Ascending aorta (tissue), 2 donors: ENCODE measurements at regions not wholly inside any gene's neighbourhood (a gene's known extent, or its start where the extent isn't known, plus 50 kb on each side); places are given as distances from the start of the nearest gene placed in this dataset.

Experiments used
- DNase-seq, 2 donors: peaks; one replicate each; pipeline ENCODE4 v3.0.0-alpha.2; 2019; ENCODE audit warnings: low spot score in 2 of 2
- H3K27ac ChIP-seq, 2 donors: fragments of 200-600 bp; sonication (generic); one replicate each; pipeline ENCODE4 v1.5.1; 2016 to 2017; ENCODE audit warnings: mild to moderate bottlenecking in 1 of 2
- H3K27me3 ChIP-seq: fragments of 200-600 bp; sonication (generic); one replicate; pipeline ENCODE4 v1.5.1; 2017
- H3K36me3 ChIP-seq, 2 donors: fragments of 200-600 bp; sonication (generic); one replicate each; pipeline ENCODE4 v1.5.1; 2016
- H3K4me1 ChIP-seq, 2 donors: fragments of 200-600 bp; sonication (generic); one replicate each; pipeline ENCODE4 v1.5.1; 2016 to 2017; ENCODE audit warnings: mild to moderate bottlenecking in 1 of 2
- H3K4me3 ChIP-seq, 2 donors: fragments of 200-600 bp; sonication (generic); one replicate each; pipeline ENCODE4 v1.5.1; 2016 to 2017; ENCODE audit warnings: mild to moderate bottlenecking in 1 of 2
- H3K9me3 ChIP-seq, 2 donors: fragments of 200-600 bp; sonication (generic); one replicate each; pipeline ENCODE4 v1.5.1; 2016
- CTCF ChIP-seq, 3 experiments: fragments of 200-600 bp in 2 of 3; fragments of 450-650 bp in 1 of 3; sonication (generic) in 2 of 3; IDR thresholded peaks; one replicate each; pipeline ENCODE4 v1.5.1; 2016 to 2019; ENCODE audit warnings: antibody characterized with exemption in 3 of 3, mild to moderate bottlenecking in 1 of 3, moderate library complexity in 1 of 3
- intact Hi-C: fragments of 100-400 bp; cut with DNase I; formaldehyde crosslinking; loops from one replicate; pipeline ENCODE4 v1.15.1; 2023

- DNase-seq = no peak
- H3K4me3 ChIP-seq = no peak overlapping the region
- no peak for TF ChIP-seq CTCF (IDR thresholded peaks at IDR 0.05)
- no peaks in the 10 kb centered on the region for H3K4me1 ChIP-seq
- H3K27ac ChIP-seq = no peak overlapping the region
- H3K36me3 ChIP-seq = no peaks in the 10 kb centered on the region
- intact Hi-C loops = no loop called here
- H3K9me3 ChIP-seq = no peaks in the 10 kb centered on the region
- H3K27me3 ChIP-seq = no peaks in the 10 kb centered on the region
Measured at GRCh38 chr5:38714703-38715355, 131.0 kb upstream of the OSMR start.

GRCh38 chr5:38715696-38716095 lies 130.1 kb upstream of the OSMR start:
- Histone ChIP-seq H3K9me3 (no peaks in the 10 kb centered on the region), H3K4me3 (no peak overlapping the region), H3K4me1 (no peaks in the 10 kb centered on the region), H3K36me3 (no peaks in the 10 kb centered on the region), H3K27me3 (no peaks in the 10 kb centered on the region), H3K27ac (no peak overlapping the region)
- no peak for DNase-seq
- intact Hi-C loops = no loop called here
- no peak for TF ChIP-seq CTCF (IDR thresholded peaks at IDR 0.05)

GRCh38 chr5:38716516-38716915 lies 129.3 kb upstream of the OSMR start:
- DNase-seq = no peak
- Histone ChIP-seq H3K27me3 (no peaks in the 10 kb centered on the region), H3K27ac (no peak overlapping the region), H3K4me1 (no peaks in the 10 kb centered on the region), H3K4me3 (no peak overlapping the region), H3K9me3 (no peaks in the 10 kb centered on the region), H3K36me3 (no peaks in the 10 kb centered on the region)
- no peak for TF ChIP-seq CTCF (IDR thresholded peaks at IDR 0.05)
- intact Hi-C loops = no loop called here

GRCh38 chr5:38718771-38719391 lies 126.9 kb upstream of the OSMR start:
- H3K27ac ChIP-seq = no peak overlapping the region
- DNase-seq = no peak
- no peaks in the 10 kb centered on the region for H3K9me3 ChIP-seq
- no peak for TF ChIP-seq CTCF (IDR thresholded peaks at IDR 0.05)
- no peak overlapping the region for H3K4me3 ChIP-seq
- no peaks in the 10 kb centered on the region for H3K4me1 ChIP-seq
- H3K27me3 ChIP-seq = no peaks in the 10 kb centered on the region
- intact Hi-C loops = no loop called here
- H3K36me3 ChIP-seq = no peaks in the 10 kb centered on the region

GRCh38 chr5:38719403-38719802 lies 126.4 kb upstream of the OSMR start:
- no peak for DNase-seq
- H3K4me3 ChIP-seq = no peak overlapping the region
- no peaks in the 10 kb centered on the region for H3K36me3 ChIP-seq
- H3K27ac ChIP-seq = no peak overlapping the region
- no peak for TF ChIP-seq CTCF (IDR thresholded peaks at IDR 0.05)
- H3K27me3 ChIP-seq = no peaks in the 10 kb centered on the region
- intact Hi-C loops = no loop called here
- no peaks in the 10 kb centered on the region for H3K9me3 ChIP-seq
- no peaks in the 10 kb centered on the region for H3K4me1 ChIP-seq
